NOMO-1 treated with DMSO at 0.1 percent for 48 hours (cell line): ENCODE measurements at regions not wholly inside any gene's neighbourhood (a gene's known extent, or its start where the extent isn't known, plus 50 kb on each side); places are given as distances from the start of the nearest gene placed in this dataset.
A peak's percentile ranks its signal among the peaks of the same experiment; 100 is the strongest.
"Not testable (repeated sequence)": the region's sequence is repeated elsewhere in the genome, so short reads cannot be mapped to it uniquely, and the experiment has no call there.

Experiments used
- DNase-seq: peaks from one replicate; lab custom pipeline; 2025; ENCODE audit not compliant: unreplicated experiment; lab: John Stamatoyannopoulos, UW

- DNase-seq: not testable (repeated sequence)
Measured at GRCh38 chr7:97234494-97234893, 117.0 kb downstream of the SDHAF3 start.

DNA sequence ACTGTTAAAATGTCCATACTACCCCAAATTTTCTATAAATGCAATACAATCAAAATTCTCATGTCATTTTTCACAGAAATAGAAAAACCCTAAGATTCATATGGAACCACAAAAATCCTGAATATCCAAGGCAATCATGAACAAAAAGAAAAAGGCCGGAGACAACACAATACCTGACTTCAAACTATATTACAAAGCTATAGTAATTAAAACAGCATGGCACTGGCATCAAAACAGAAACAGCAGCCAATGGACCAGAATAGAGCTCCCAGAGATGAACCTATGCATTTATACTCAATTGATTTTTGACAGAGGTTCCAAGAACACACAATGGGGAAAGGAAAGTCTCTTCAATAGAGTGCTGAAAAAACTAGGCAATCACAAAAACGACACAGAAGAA, 128.8 kb downstream of the SDHAF3 start:
- DNase-seq: no peak

DNA sequence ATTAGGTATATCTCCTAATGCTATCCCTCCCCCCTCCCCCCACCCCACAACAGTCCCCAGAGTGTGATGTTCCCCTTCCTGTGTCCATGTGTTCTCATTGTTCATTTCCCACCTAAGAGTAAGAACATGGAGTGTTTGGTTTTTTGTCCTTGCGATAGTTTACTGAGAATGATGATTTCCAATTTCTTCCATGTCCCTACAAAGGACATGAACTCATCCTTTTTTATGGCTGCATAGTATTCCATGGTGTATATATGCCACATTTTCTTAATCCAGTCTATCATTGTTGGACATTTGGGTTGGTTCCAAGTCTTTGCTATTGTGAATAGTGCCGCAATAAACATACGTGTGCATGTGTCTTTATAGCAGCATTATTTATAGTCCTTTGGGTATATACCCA, 140.7 kb downstream of the SDHAF3 start:
- DNase-seq: not testable (repeated sequence)

DNA sequence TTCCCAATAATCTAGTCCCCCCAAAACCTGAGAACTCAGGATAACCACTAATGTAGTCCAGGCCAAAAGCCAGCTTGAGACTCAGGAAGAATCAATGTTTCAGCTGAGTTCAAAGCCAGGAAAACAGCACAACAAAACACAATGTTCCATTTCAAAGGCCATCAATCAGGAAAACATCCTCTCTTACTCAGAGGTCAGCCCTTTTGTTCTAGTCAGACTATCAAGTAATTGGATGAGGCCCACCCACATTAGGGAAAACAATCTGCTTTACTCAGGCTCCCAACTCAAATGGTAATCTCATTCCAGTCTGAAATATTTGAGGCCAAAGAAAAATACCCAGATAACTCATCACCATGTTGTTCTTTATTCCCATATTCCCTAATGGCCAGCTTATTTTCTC, 152.2 kb downstream of the SDHAF3 start:
- no peak for DNase-seq

GRCh38 chr7:97270280-97270679, 152.8 kb downstream of the SDHAF3 start:
- no peak for DNase-seq

DNA sequence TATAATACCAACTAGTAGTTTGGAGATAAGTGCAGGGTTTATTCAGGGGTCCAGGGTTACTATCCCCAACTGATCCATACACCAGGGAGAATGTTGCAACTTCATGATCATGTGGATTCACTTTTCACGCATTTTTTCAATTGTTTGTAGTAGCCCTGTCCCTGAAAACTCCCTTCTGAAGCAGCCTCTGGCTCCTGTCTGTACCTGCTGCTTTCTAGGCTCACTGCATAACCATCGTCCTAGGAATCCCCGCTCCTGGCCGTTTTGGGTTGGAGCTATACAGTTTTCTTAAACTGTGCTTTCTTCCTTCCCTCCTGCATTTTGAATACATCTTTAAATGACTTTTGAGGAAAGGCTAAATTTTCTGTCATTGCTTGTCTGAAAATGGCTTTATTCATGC, 154.1 kb downstream of the SDHAF3 start:
- DNase-seq: no peak

GRCh38 chr7:97272237-97272975, 154.9 kb downstream of the SDHAF3 start:
- peak; percentile 35 for DNase-seq

- DNase-seq: no peak
Measured at GRCh38 chr7:97275475-97275874, 158.0 kb downstream of the SDHAF3 start.

GRCh38 chr7:97280950-97281349, 163.5 kb downstream of the SDHAF3 start:
- DNase-seq: no peak

DNA sequence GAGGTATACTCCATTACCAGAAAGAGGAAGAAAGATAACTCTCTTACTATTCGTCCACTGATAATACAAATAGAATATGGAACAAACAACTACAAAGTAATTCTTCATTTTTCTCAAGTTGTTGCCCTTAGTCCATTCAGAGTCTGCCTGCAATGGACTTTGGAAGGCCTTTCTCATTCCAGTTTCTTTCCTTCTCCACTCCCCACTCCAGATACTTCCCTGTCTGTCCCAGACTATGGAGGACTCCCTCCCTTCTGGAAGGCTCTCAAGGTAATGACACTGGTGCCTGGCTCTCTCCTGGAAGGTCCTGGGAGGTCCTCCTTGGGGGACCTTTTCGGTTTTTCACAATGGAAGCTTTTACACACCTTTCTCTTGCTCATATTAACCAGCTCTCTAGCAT, 167.8 kb downstream of the SDHAF3 start:
- DNase-seq: no peak

- no peak for DNase-seq
Measured at GRCh38 chr7:97293031-97293430, 175.5 kb downstream of the SDHAF3 start.

DNA sequence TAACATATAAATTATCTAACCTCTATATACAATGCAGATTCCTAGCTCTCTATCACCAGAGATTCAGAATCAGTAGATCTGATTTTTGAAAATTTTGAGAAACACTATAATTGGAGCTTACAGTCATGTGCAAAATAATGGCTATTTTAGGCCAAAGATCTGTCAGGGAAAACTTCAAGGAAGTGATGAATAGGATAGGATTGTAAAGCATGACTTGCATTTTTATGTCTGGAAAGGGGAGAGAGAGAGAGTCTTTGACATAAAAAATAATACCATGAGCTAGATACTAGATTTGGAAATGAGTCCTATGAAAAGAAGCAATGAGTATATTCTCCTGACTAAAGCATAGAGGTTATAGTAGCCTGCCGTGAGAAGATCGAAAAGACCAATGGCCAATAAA, 181.1 kb downstream of the SDHAF3 start:
- DNase-seq: no peak

DNA sequence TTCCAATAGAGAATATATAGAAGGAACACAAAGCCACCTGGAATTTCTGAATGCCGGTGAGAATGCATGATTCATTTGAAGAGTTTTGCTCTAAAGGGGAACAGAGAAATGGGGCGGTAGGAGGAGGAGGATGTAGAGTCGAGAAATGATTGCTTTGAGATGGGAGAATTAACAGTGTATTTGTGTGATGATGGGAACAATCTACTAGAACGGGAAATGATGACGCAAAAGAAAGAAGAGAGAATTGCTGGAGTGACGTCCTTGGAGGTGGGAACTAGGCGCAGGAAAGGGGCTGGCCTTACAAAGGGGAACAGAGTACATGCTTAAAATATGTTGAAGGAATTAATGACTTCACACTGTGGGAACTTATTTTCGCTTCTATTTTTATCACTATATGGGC, 188.1 kb downstream of the SDHAF3 start:
- DNase-seq: peak; percentile 91

- no peak for DNase-seq
Measured at GRCh38 chr7:97307521-97308108, 190.1 kb downstream of the SDHAF3 start.

- no peak for DNase-seq
Measured at GRCh38 chr7:97313900-97314299, 196.4 kb downstream of the SDHAF3 start.

- DNase-seq: no peak
Measured at GRCh38 chr7:97317575-97317974, 200.1 kb downstream of the SDHAF3 start.

GRCh38 chr7:97329871-97330270, 212.4 kb downstream of the SDHAF3 start:
- DNase-seq: not testable (repeated sequence)

- no peak for DNase-seq
Measured at GRCh38 chr7:97337849-97338248, 220.4 kb downstream of the SDHAF3 start.

DNA sequence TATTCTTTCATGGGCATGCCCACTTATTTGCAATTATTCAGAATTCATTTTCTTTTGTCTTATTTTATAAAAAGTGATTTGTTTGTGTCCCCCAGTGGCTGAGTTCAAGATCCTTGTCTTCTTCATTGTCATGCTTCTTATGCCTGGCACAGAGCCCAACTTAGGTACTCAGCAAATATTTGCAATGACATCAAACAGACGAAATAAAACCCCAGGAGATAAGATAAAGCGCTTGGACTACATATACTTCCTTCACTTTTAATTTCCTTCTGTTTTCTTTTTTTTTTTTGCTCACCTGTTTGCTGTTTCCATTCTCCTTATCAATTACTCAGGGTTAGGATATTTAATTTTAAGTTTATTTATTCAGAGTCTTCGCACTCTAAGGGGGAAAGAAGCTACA, 225.0 kb downstream of the SDHAF3 start:
- no peak for DNase-seq

- no peak for DNase-seq
Measured at GRCh38 chr7:97346349-97346748, 228.9 kb downstream of the SDHAF3 start.

- no peak for DNase-seq
Measured at GRCh38 chr7:97351488-97351887, 234.0 kb downstream of the SDHAF3 start.

- DNase-seq: no peak
Measured at GRCh38 chr7:97357459-97357858, 240.0 kb downstream of the SDHAF3 start.

DNA sequence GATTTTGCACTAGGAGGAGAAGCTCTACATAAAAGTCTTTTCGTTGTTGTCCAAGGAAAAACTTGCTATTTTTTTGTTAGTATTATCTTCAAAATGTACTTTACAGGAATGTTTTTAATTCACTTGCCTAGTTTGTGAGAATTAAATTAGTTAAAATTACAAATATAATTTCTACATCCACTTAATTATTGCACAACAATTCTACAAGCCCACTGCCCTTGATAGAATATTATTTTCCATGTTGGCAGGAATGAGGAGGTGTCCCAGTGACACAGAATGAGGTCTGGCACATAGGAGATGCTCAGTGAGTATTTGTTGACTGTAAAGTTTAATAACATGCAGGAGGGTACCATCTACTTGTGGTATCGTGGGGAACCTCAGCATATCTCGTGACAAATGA, 255.4 kb downstream of the SDHAF3 start:
- no peak for DNase-seq
